ENCODE measurements at regions not wholly inside any gene's neighbourhood (a gene's known extent, or its start where the extent isn't known, plus 50 kb on each side); places are given as distances from the start of the nearest gene placed in this dataset.
"Not testable (repeated sequence)": the region's sequence is repeated elsewhere in the genome, so short reads cannot be mapped to it uniquely, and the experiment has no call there.

- no peak for TF ChIP-seq CTCF (conservative IDR thresholded peaks at IDR 0.05)
- Mint-ChIP-seq H3K4me3 (no peak overlapping the region), H3K4me1 (peaks cover 7% of the 10 kb centered on the region), H3K27ac (ENCODE audit: unreplicated experiment) (no peak overlapping the region), H3K27me3 (ENCODE audit: low read depth) (no peaks in the 10 kb centered on the region), H3K36me3 (ENCODE audit: low read depth) (no peaks in the 10 kb centered on the region), H3K9me3 (peaks cover 5% of the 10 kb centered on the region)
- no peak for DNase-seq (ENCODE audit: low read depth, low spot score)
These were observed 597.3 kb upstream of the CLINT1 start for GRCh38 chr5:158456241-158456640.

GRCh38 chr5:158451993-158452672 lies 593.2 kb upstream of the CLINT1 start:
- H3K36me3 Mint-ChIP-seq (ENCODE audit: low read depth) = no peaks in the 10 kb centered on the region
- no peak for DNase-seq (ENCODE audit: low read depth, low spot score)
- H3K9me3 Mint-ChIP-seq = peaks cover 2% of the 10 kb centered on the region
- peaks cover 9% of the 10 kb centered on the region for H3K4me1 Mint-ChIP-seq
- no peaks in the 10 kb centered on the region for H3K27me3 Mint-ChIP-seq (ENCODE audit: low read depth)
- H3K4me3 Mint-ChIP-seq = no peak overlapping the region
- no peak overlapping the region for H3K27ac Mint-ChIP-seq (ENCODE audit: unreplicated experiment)
- TF ChIP-seq CTCF (conservative IDR thresholded peaks at IDR 0.05) = no peak

- Mint-ChIP-seq H3K4me1 (peaks cover 9% of the 10 kb centered on the region), H3K27me3 (ENCODE audit: low read depth) (no peaks in the 10 kb centered on the region), H3K27ac (ENCODE audit: unreplicated experiment) (peak overlapping the region; percentile 64), H3K36me3 (ENCODE audit: low read depth) (no peaks in the 10 kb centered on the region), H3K9me3 (peaks cover 2% of the 10 kb centered on the region), H3K4me3 (no peak overlapping the region)
- TF ChIP-seq CTCF (conservative IDR thresholded peaks at IDR 0.05) = no peak
- DNase-seq (ENCODE audit: low read depth, low spot score) = no peak
These were observed 592.5 kb upstream of the CLINT1 start for GRCh38 chr5:158451203-158451992.

- Mint-ChIP-seq H3K9me3 (peaks cover 5% of the 10 kb centered on the region), H3K4me1 (peaks cover 9% of the 10 kb centered on the region), H3K4me3 (no peak overlapping the region), H3K27ac (ENCODE audit: unreplicated experiment) (no peak overlapping the region), H3K27me3 (ENCODE audit: low read depth) (no peaks in the 10 kb centered on the region), H3K36me3 (ENCODE audit: low read depth) (peaks cover 2% of the 10 kb centered on the region)
- no peak for DNase-seq (ENCODE audit: low read depth, low spot score)
- no peak for TF ChIP-seq CTCF (conservative IDR thresholded peaks at IDR 0.05)
These were observed 591.8 kb upstream of the CLINT1 start for GRCh38 chr5:158450751-158451171.

- H3K27ac Mint-ChIP-seq (ENCODE audit: unreplicated experiment); DNase-seq (ENCODE audit: low read depth, low spot score); H3K27me3 Mint-ChIP-seq (ENCODE audit: low read depth); H3K4me1 Mint-ChIP-seq; H3K4me3 Mint-ChIP-seq; H3K36me3 Mint-ChIP-seq (ENCODE audit: low read depth): not testable (repeated sequence)
- peaks cover 12% of the 10 kb centered on the region for H3K9me3 Mint-ChIP-seq
These were observed 587.8 kb upstream of the CLINT1 start for GRCh38 chr5:158446761-158447160.

GRCh38 chr5:158439204-158439603 lies 580.3 kb upstream of the CLINT1 start:
- H3K36me3 Mint-ChIP-seq (ENCODE audit: low read depth); H3K27me3 Mint-ChIP-seq (ENCODE audit: low read depth); H3K27ac Mint-ChIP-seq (ENCODE audit: unreplicated experiment); H3K4me1 Mint-ChIP-seq; H3K9me3 Mint-ChIP-seq; H3K4me3 Mint-ChIP-seq; DNase-seq (ENCODE audit: low read depth, low spot score): not testable (repeated sequence)

Data from neural crest cell (in vitro differentiated cells).